ENCODE measurements at regions not wholly inside any gene's neighbourhood (a gene's known extent, or its start where the extent isn't known, plus 50 kb on each side); places are given as distances from the start of the nearest gene placed in this dataset.

DNA sequence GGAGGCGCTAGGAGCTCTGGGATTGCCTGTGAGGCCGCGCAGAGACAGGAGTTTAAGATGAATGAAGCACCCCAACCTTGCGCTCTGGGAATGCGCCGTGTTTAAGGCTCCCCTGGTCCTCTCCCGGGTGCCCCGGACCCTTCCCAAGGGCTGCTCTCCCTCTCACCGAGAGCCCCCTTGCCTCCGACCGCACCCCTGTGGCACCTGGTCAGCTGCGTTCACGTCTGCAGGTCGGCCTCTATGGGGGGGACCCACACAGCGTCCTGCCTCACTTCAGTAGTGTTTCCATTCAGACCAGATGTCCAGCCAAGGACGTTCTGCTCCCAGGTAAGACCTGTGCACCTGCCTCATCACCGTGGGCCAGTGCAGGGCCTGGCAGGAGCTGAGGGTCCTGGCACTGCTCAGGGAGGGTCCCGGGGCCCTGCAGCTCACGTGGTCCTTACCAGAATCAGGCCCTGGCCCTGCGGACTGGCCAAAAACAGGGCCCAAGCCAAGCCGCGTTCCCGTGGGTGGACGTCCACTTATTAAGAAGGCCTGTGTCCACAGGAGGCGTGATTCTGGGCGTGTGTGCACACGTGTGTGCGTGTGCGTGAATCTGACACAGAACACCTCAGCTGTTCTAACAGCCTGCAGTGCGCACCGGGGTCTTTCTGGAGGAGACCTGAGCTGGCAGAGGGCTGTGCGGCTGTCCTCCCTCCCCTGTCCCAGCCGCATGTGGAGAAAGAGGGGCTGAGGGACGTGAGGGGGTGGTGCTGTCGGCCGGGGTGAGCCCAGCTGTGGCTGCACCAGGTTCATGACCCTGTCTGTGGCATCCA is 79.9 kb upstream of the BHLHE23 start:
- no peak overlapping the region for H3K4me3 ChIP-seq
- no peaks in the 10 kb centered on the region; the same call in 1 of the 2 replicates for H3K9me3 ChIP-seq (replicated peaks)
- no peaks in the 10 kb centered on the region for H3K4me1 ChIP-seq (replicated peaks)
- peak in 1 of 2 experiments; percentile 37 for DNase-seq (ENCODE audit: low read depth in 1 of 2, low spot score in 2 of 2)
- H3K27me3 ChIP-seq (replicated peaks), result peaks cover 60% of the 10 kb centered on the region
- no peaks in the 10 kb centered on the region for H3K36me3 ChIP-seq
- no peak overlapping the region for H3K27ac ChIP-seq

DNA sequence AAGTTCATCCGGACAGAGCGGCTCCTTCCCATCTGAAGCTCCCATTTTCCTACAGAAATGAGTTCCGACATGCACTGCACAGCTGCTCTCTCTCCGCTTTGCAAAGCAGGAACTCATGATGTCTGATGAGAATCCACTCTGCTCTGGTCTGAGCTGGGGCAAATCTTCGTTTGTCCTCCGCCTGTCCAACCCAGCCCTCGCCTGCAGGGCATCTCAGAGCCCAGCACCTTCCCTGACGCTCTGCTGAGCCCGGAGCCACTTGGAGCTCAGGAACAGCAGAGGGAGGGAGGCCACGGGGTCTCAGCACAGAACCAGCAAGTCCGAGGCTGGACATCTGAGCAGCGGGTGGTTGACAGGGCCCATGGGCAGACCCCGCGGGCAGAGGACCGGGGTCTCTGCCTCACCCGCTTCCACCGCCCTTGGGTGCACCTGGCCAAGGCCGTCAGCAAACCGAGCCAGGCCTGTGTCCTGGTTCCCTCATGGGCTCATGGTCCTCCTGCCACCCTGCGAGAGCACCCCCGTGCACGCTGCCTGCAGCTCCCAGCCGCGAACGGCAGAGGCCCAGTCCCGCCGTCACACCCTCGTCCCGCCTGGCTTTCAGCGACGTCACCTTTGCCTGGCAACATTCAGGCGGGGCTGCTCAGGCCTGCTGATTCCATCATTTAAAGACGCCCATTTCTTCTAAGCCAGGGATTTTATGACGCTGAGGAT is 78.5 kb upstream of the BHLHE23 start:
- no peak overlapping the region for H3K4me3 ChIP-seq
- no peaks in the 10 kb centered on the region for H3K4me1 ChIP-seq (replicated peaks)
- H3K27me3 ChIP-seq (replicated peaks), result peaks cover 47% of the 10 kb centered on the region
- no peak overlapping the region for H3K27ac ChIP-seq
- no peaks in the 10 kb centered on the region for H3K36me3 ChIP-seq
- no peak for DNase-seq (ENCODE audit: low read depth in 1 of 2, low spot score in 2 of 2)
- no peaks in the 10 kb centered on the region for H3K9me3 ChIP-seq (replicated peaks)

DNA sequence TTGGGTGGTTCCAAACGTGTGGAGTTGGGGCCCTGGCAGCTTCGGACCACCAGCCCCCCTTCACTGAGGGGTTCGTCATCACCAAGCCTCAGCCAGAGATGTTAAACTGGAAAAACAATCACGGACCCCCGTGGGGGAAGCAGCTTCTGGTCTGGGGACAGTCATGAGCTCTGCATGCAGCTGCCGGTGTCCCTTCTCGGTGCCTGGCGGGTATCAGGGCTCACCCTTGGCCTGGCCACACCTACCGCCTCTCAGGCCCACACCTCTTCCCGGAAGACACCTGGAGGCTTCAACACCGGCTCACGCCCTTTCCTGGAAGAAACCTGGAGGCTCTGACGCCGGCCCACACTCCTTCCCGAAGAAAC is 77.8 kb upstream of the BHLHE23 start:
- Histone ChIP-seq H3K27me3 (replicated peaks) (peaks cover 44% of the 10 kb centered on the region), H3K36me3 (no peaks in the 10 kb centered on the region), H3K9me3 (replicated peaks) (no peaks in the 10 kb centered on the region; the same call in 1 of the 2 replicates), H3K27ac (no peak overlapping the region), H3K4me1 (replicated peaks) (no peaks in the 10 kb centered on the region), H3K4me3 (no peak overlapping the region)
- no peak for DNase-seq (ENCODE audit: low read depth in 1 of 2, low spot score in 2 of 2)

DNA sequence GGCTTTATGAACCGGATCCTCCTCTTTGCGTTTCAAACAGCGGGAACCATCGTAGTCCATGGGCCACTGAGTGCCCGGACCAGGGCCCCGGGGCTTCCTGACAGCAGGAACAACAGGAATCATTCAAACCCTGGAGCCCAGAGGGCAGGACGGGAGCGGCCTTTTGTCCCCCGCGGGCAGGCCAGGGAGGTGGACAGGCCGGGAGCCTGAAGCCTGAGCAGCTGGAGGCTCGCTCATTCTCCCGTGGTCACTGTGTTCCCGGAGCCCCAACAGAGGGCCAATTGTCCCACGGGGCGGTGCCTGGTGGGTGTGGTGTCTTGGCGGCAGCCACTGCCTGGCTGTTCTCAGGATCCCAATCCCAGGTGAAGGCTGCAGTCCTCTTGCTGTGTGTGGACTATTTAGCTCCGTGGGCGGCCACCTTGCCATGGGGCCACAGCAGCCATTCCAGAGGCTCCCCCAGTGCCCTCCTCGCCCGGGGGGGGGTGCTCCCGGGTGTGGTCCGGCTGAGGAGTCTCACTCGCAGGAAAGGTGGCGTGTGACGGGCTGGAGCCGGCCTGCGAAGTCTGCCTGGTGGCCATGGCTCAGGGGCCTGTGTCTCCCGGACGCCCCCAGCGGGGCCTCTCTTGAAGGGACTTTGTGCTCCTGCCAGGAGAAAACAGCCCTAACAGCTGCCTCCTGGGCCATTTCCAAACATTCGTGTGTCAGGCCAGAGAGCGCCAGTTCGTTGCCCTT is 77.2 kb upstream of the BHLHE23 start:
- Histone ChIP-seq H3K36me3 (no peaks in the 10 kb centered on the region), H3K27me3 (replicated peaks) (peaks cover 44% of the 10 kb centered on the region), H3K4me1 (replicated peaks) (no peaks in the 10 kb centered on the region), H3K4me3 (no peak overlapping the region), H3K9me3 (replicated peaks) (no peaks in the 10 kb centered on the region; the same call in 1 of the 2 replicates), H3K27ac (no peak overlapping the region)
- DNase-seq (ENCODE audit: low read depth in 1 of 2, low spot score in 2 of 2), result no peak

DNA sequence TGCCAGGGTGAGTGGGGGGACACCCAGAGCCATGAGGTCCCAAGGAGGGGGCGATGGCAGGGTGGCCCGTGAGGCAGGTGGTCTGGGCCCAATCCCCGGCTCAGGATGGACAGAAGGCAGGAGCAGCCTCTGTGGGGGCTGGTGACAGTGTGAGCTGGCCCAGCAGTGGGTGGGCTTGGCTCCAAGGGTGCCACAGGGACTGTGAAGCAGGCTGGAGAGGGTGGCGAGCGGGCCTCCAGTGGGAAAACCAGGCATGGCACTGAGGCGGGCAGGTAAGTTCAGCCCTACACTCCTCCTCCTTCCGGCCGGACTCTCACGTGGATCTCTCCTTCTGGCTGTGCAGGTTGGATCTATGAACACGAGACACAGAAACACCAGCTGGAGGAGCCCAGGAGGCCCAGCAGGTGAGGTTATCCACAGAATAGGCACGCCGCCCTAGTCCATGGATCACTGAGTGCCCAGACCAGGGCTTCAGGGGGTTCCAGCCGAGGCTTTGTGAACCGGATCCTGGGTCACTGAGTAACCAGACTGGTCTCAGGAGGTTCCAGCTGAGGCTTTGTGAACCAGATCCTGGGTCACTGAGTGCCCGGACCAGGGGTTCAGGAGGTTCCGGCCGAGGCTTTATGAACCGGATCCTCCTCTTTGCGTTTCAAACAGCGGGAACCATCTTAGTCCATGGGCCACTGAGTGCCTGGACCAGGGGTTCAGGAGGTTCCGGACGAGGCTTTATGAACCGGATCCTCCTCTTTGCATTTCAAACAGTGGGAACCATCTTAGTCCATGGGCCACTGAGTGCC is 76.4 kb upstream of the BHLHE23 start:
- H3K4me1 ChIP-seq (replicated peaks), result no peaks in the 10 kb centered on the region
- no peak overlapping the region for H3K27ac ChIP-seq
- H3K36me3 ChIP-seq, result no peaks in the 10 kb centered on the region
- H3K4me3 ChIP-seq, result no peak overlapping the region
- DNase-seq (ENCODE audit: low read depth in 1 of 2, low spot score in 2 of 2), result no peak
- peaks cover 39% of the 10 kb centered on the region for H3K27me3 ChIP-seq (replicated peaks)
- no peaks in the 10 kb centered on the region; the same call in 1 of the 2 replicates for H3K9me3 ChIP-seq (replicated peaks)

DNA sequence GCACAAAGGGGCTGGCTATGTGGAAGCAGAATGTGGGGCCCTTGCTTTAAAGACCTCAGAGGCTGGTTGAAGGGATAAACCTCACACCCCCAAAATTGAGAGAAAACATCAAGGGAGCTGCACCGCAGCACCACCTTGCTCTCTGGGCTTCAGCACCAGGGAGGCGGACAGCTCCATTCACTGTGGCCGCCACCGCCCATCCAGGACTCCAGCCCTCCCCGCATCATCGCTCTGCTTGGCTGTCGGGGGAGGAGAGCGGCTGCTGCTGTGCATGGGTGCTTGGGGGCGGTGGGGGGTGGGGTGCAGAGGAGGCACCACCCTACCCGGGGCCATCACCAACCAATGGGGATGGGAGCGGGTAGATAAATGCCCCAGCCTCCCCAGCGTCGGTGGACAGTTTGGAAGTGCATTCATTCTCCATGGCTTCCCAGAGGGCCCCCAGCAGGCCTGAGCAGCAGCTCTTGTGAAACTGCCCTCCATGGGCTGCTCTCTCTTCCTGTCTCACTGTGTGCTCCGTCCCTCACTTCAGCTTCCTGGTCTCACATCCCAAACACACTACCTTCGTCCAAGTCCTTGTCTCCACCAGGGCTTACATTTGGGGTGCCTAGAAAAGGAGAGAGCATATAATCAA is 75.7 kb upstream of the BHLHE23 start:
- Histone ChIP-seq H3K4me3 (no peak overlapping the region), H3K27ac (no peak overlapping the region), H3K36me3 (no peaks in the 10 kb centered on the region), H3K9me3 (replicated peaks) (peaks cover 2% of the 10 kb centered on the region; the same call in 1 of the 2 replicates), H3K27me3 (replicated peaks) (peaks cover 32% of the 10 kb centered on the region), H3K4me1 (replicated peaks) (no peaks in the 10 kb centered on the region)
- DNase-seq (ENCODE audit: low read depth in 1 of 2, low spot score in 2 of 2), result no peak

DNA sequence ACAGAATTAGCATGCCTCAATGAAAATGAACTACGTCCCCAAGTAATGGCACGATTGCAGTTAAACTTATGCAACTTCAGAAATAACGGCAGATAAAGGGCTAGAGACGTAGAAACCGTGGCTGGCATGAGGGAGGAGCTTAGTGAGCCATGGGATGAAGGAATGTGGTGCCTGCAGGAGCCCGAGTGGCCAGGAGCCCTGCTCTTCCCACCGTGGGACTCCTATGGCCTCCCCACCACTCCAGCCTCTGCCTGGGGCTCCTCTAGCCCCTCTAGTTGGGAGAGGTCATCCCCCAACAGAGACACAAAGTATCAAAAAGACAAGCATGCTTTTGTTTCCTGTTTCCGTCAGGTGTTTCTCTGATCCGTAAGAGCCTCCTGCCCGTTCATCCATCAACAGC is 75.1 kb upstream of the BHLHE23 start:
- no peak for DNase-seq (ENCODE audit: low read depth in 1 of 2, low spot score in 2 of 2)
- Histone ChIP-seq H3K9me3 (replicated peaks) (peaks cover 2% of the 10 kb centered on the region; the same call in 1 of the 2 replicates), H3K4me1 (replicated peaks) (no peaks in the 10 kb centered on the region), H3K36me3 (no peaks in the 10 kb centered on the region), H3K4me3 (no peak overlapping the region), H3K27ac (no peak overlapping the region), H3K27me3 (replicated peaks) (peaks cover 26% of the 10 kb centered on the region)

DNA sequence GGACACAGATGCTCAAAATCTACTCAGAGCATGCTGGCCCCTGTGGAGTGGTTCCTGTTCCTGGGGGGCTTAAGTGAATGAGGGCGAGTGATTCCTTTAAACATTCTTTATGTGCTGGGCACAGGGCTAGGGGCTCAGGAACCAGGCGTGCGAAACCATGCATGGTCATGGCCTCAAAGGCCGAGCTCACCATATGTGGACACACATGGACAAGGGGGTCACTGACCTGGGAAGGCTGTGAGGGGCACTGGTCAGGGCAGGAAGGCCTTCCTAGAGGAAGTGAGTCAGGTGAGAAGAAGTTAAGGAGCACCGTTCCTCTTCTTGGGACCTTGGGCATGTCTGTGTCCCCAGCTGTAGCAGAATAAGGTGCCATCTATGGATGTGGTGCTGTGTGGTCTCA is 74.6 kb upstream of the BHLHE23 start:
- H3K27me3 ChIP-seq (replicated peaks), result peaks cover 21% of the 10 kb centered on the region
- DNase-seq (ENCODE audit: low read depth in 1 of 2, low spot score in 2 of 2), result no peak
- H3K36me3 ChIP-seq, result no peaks in the 10 kb centered on the region

DNA sequence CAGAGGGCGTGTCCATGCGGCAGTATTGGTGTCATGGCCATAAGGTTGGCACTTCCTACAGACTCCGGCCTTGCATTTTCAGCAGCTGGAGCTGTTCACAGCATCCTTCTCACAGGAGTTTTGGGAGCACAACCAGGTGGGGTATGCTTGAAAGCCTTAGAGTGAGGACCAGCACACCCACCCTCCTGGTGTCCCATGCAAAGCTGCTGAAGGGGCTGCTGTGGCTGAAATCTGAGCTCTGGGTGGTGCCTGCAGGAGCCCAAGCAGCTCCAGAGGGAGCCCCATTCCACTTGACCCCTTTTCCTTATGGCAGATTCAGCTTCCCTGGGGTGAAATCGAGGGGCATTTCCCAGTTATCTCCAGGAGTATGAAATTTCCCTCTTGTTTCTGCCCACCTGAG is 74.0 kb upstream of the BHLHE23 start:
- no peak for DNase-seq (ENCODE audit: low read depth in 1 of 2, low spot score in 2 of 2)
- Histone ChIP-seq H3K9me3 (replicated peaks) (peaks cover 2% of the 10 kb centered on the region; the same call in 1 of the 2 replicates), H3K27me3 (replicated peaks) (peaks cover 16% of the 10 kb centered on the region), H3K36me3 (no peaks in the 10 kb centered on the region), H3K4me1 (replicated peaks) (no peaks in the 10 kb centered on the region), H3K27ac (no peak overlapping the region), H3K4me3 (no peak overlapping the region)

More for the DNA sequence above, 74.6 kb upstream of the BHLHE23 start:
- Histone ChIP-seq H3K9me3 (replicated peaks) (peaks cover 2% of the 10 kb centered on the region; the same call in 1 of the 2 replicates), H3K4me1 (replicated peaks) (no peaks in the 10 kb centered on the region), H3K27ac (no peak overlapping the region), H3K4me3 (no peak overlapping the region)

DNA sequence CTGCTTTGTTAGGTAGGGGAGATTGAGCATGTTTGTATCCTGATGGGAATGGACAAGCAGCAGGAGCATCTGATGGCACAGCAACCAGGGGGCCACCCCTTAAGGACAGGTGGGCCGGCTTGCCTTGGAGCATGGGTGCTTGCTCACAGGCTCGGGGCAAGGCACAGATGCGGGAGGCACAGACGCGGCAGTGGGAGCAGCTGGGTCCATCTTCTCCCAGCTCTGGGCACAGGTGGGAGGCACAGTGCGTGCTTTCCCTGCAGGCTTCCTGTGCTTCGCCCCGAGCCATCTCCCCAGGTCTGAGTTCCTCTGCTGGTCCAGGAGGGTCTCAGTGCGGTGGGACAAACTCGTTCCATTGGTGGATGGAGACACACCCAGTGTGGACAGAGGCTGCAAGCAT is 73.6 kb upstream of the BHLHE23 start:
- Histone ChIP-seq H3K4me1 (replicated peaks) (no peaks in the 10 kb centered on the region), H3K27me3 (replicated peaks) (peaks cover 12% of the 10 kb centered on the region), H3K27ac (no peak overlapping the region), H3K4me3 (no peak overlapping the region), H3K36me3 (no peaks in the 10 kb centered on the region), H3K9me3 (replicated peaks) (peaks cover 2% of the 10 kb centered on the region; the same call in 1 of the 2 replicates)
- no peak for DNase-seq (ENCODE audit: low read depth in 1 of 2, low spot score in 2 of 2)

DNA sequence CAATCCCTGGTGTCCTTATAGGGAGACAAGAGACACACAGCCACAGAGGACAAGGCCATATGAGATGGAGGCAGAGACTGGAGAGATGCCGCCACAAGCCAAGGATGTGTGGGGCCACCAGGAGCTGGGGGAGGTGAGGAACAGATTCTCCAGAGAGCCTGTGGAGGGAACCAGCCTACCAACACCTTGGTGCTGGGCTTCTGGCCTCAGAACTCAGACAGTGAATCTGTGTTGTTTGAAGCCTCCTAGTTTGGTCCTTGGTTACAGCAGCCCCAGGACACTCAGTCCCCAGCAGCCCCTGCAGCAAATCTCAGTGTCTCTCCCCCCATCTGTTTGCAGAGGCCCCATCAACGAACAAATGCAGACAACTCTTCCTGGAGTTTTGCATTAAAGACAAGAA is 73.2 kb upstream of the BHLHE23 start:
- Histone ChIP-seq H3K27me3 (replicated peaks) (peaks cover 7% of the 10 kb centered on the region), H3K27ac (no peak overlapping the region), H3K9me3 (replicated peaks) (peaks cover 2% of the 10 kb centered on the region; the same call in 1 of the 2 replicates), H3K4me1 (replicated peaks) (no peaks in the 10 kb centered on the region), H3K36me3 (no peaks in the 10 kb centered on the region), H3K4me3 (no peak overlapping the region)
- no peak for DNase-seq (ENCODE audit: low read depth in 1 of 2, low spot score in 2 of 2)

DNA sequence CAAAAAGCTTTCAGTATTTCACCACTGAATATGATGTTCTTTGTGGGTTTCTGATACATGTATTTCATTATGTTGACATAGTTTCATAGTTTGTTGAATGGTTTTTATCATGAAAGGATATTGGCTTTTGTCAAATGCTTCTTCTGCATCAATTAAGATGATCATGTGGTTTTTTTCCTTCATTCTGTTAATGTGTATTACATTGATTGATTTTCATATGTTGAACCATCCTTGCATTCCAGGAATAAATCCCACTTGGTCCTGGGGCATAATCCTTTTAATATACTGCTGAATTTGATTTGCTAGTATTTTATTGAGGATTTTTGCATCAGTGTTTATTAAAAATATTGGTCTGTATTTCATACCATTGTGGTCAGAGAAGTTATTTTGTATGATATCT is 70.9 kb upstream of the BHLHE23 start:
- Histone ChIP-seq H3K27me3 (replicated peaks) (peaks cover 14% of the 10 kb centered on the region), H3K4me1 (replicated peaks) (no peaks in the 10 kb centered on the region), H3K9me3 (replicated peaks) (peaks cover 2% of the 10 kb centered on the region; the same call in 1 of the 2 replicates), H3K27ac (no peak overlapping the region), H3K4me3 (no peak overlapping the region), H3K36me3 (no peaks in the 10 kb centered on the region)
- DNase-seq (ENCODE audit: low read depth in 1 of 2, low spot score in 2 of 2), result no peak

DNA sequence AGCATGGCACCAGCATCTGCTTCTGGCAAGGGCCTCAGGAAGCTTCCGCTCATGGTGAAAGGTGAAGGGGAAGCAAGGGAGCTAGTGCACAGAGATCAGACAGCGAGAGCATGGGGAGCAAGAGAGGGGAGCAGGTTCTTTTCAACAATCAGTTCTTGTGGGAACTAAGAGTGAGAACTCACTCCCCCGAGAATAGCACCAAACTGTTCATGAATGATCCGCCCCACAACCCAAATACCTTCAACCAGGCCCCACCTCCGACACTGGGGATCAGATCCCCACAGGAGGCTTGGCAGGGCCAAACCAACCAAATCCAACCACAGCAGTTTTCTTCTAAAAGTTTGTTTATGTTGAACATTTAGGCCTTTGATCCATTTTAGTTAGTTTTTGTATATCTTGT is 69.7 kb upstream of the BHLHE23 start:
- H3K4me3 ChIP-seq, result no peak overlapping the region
- peaks cover 4% of the 10 kb centered on the region; the same call in 1 of the 2 replicates for H3K9me3 ChIP-seq (replicated peaks)

More for the DNA sequence above, 69.7 kb upstream of the BHLHE23 start:
- no peaks in the 10 kb centered on the region for H3K36me3 ChIP-seq
- peaks cover 22% of the 10 kb centered on the region for H3K27me3 ChIP-seq (replicated peaks)
- no peak overlapping the region for H3K27ac ChIP-seq
- H3K4me1 ChIP-seq (replicated peaks), result no peaks in the 10 kb centered on the region
- no peak for DNase-seq (ENCODE audit: low read depth in 1 of 2, low spot score in 2 of 2)

All from SJSA1 (cell line).